C1 segment of cervical spinal cord (tissue), 14 donors: ENCODE measurements at regions not wholly inside any gene's neighbourhood (a gene's known extent, or its start where the extent isn't known, plus 50 kb on each side); places are given as distances from the start of the nearest gene placed in this dataset.

ENCODE experiments used
- DNase-seq, 14 donors: peaks; one replicate each; lab custom pipeline; 2025; lab: John Stamatoyannopoulos, UW

DNA sequence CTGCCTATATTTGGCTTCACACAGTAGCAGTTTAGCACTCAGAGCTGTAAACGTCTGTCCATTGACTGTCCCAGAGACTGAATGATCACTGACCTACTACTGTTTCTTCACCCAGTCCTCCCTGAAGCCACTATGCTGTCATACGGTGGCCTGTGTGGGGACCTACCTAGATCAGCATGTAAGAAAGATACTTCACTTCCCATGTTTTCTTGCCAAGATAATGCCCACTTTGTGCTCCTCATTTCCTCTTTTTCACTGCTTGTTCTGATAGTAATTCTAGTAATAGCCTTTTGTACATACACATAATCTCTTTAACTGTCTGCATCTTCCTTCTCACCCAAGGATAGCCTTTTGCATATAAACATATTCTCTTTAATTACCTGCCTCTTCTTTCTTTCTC is 109.9 kb upstream of the TIAM2 start:
- no peak for DNase-seq

DNA sequence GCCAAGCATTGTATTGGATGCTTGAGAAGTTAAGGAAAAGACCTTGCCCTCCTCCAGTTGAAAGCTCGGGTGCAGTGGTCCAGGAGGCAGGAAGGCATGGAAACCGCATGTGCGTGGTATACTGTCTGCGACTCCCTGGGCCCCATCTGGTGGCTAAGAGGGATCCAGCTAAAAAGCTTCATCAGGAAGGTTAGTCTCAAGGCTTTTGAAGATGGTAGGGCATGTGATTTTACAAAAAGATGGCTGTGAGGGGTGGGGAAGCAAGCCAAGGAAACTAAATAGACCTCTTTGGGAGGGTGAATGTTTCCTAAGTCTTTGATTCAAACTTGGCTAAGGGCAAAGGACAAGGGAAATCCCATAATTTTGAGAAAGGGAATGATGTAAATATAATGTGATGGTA is 109.1 kb upstream of the TIAM2 start:
- DNase-seq: no peak

DNA sequence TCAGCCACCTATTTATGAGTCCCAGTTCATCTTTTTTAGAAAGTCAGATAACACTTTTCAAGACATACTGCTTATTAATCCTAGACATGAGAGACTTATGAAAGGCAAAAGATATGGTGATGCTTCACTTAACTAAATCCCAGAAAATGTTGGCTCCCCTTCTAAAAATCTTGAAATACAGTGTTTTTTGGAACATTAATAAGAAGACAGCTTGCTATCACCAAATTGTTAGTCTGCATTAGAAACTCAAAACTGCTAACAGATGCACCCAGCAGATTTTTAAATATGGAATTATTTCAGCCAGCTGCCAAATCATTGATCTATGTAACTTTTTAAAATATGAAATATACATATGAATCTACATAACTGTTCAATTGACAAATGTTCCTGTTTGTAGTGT is 108.6 kb upstream of the TIAM2 start:
- no peak for DNase-seq

DNA sequence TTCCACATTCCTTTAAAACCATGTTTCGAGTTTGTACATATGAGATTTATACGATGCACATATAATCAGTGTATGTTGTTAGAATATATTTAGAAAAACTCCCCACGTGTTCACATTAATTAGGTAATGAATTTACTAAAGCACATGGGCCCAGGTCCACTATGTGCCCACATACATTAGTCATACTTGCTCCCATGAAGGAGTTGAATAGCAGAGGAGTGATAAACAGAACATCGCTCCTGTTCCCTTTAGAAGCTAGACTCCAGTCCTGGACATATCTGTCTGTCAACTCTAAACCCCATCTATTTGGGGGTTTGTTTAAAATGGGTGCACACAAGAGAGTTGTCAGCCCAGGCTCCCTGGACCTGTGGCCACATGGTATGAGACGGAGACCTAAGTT is 108.1 kb upstream of the TIAM2 start:
- DNase-seq: no peak

DNA sequence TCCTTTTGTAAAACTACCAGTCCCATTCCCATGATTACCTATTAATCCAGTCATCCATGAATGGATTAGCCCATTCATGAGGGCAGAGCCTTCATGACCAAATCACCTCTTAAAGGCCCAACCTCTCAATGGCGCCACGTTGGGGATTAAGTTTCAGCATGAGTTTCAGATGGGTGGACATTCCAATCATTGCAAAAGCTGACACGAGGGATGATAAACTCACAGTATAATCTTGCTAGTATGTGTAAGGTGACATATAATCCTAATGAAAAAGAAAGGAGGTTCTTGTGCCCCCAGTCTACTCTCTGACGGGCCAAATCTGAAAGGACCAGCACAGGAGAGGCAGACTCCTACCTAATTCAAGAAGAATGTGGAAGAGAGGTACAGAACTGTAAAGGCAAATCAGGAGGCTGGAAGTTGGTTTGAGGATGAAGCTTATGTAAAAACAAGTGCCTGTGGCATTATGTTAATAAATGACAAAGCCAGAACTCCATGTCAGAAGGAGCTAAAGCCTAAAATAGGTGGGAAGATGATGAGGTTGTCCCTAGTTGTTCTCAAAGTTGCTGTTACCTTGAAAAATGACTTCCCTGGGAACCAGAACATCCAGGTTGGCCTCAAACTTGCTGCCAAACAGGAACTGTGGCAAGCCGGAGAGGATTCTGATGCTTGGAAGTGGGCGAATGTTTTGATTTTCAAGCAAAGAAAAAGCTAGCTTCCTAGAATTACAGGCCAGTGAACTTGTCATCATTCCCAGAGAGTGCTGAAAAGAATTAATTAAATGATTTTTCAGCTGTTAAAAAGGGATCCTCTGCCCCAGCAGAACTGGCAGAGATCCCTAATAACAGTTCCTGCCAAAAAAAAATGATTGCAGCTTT is 106.5 kb upstream of the TIAM2 start:
- peak in 3 of 14 donors; percentile 6 to 45 (median 10) for DNase-seq

DNA sequence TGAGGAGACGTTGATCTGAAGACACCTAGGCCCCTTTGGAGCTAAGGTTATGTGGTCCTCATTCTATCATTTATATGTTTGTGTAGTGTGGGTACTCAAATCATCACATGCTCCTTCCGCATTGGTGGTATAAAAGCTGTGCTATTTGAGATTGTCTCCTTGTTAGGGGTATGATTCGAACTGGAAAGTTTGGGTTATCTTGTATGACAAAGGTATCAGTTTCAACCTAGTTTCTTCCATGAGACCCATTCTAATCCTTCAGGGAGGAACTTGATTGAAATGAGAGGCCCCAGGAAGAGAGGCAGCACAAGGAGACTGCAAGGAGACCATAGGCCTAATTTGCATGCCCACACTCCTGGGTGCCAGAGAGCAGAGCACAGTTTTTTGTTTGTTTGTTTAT is 104.2 kb upstream of the TIAM2 start:
- DNase-seq: no peak

DNA sequence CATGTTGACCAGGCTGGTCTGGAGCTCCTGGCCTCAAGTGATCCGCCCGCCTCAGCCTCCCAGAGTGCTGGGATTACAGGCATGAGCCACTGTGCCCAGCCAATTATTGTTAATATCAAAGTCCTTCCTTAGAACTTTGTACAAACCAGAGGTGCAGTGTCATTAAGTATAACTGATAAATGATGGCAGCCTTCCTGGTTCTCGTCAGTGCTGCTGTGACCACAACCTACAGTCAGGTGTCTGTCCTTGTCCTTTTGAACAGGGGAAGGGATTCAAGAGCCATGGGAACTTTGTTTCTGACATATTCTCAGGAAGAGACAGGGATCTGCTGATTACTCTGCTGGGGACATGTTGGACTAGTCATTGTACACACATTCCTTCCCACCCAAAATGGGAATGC is 103.2 kb upstream of the TIAM2 start:
- DNase-seq: no peak

DNA sequence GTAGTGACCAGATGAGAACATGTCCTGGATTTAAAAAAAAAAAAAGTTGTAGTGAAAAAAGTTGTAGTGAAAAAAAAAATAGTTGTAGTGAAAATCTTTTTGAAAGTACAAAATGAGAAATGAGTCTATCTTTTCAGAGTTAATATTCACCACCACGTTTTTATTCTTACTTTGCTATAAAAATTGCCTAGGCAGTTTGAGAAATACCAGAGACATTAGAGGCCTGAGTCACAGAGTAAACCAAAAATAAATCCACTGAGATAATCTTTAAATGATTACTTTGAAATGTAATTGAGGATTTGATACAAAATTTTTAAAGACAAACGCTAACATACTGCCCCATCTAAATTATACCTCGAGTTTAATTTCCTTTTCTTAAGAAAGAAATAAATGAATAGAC is 101.2 kb upstream of the TIAM2 start:
- no peak for DNase-seq

DNA sequence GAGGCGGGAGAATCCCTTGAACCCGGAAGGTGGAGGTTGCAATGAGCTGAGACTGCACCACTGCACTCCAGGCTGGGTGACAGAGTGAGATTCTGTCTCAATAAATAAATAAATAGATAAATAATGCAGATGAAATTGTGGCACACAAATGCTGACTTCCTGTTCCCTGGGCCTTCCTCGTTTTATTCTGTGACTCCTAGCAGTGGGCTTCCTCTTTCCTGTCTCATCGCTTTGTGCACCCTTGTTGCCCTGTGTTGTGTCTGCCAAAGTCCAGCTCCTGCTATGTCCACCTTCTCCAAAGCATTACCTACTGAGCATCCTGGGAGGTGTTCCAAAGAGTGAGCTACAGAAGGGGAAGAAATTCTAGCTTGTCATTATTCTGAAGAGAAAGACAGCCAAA is 100.2 kb upstream of the TIAM2 start:
- no peak for DNase-seq

DNA sequence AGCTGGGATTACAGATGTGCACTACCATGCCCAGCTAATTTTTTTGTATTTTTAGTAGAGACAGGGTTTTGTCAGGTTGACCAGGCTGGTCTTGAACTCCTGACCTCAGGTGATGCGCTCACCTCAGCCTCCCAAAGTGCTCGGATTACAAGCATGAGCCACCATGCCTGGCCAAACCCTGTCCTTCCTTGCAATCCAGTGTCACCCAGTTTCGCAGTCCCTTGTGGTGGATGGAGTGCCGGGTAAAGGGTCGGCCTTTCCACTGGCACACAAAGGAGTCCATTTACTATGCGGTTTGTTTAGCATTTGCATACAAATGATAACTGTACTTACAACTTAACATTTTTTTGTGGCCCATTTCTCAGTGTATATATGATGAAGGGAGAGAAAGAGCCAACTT is 99.3 kb upstream of the TIAM2 start:
- DNase-seq: no peak

DNA sequence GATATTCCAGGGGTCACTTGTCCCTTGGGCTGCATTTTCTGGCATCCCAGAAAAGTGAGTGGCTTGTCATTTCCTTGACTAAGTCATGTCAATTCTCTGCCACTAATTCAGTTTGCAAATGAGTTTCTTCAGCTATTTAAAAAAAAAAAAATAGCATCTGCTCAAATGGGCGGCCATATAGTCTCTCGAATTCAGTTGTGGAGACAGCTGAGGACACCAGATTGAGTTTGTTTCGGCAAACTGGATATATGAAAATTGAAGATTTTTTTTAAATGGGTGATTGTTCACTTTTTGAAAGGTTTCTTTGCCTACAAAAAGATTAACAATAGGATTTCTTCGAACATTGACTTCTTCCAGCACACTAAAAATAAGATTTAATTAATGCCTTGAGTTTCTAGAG is 96.3 kb upstream of the TIAM2 start:
- no peak for DNase-seq

DNA sequence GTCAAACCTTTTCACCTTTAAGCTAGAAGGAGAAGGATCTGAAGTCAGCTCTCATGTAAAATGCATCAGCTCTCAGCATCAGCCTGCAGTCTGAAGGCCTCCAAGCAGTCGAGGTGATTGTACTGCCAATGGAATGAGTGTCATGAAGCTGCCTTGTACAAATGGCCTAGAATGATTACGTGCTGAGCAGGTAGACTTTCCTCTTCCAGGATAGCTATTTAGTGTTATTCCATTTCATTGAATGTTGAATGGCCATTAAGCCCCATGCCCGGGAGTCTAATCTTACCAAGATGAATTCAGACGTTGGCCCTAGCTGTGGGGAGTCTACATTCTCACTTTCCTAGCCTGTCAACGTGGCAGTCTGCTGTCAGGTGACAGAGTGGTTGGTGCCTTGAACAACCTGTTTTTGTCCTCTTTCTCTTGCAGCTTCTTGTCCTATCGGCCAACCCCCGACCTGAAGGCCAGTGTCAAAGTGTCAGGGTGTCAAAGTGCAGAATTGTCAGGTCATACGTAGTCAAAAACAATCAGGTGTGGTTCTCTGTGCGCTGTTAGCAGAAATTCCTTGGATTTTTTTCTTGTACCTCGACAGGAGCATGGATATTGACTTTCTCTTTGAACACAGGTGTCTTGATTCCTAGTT is 95.2 kb upstream of the TIAM2 start:
- DNase-seq: no peak

DNA sequence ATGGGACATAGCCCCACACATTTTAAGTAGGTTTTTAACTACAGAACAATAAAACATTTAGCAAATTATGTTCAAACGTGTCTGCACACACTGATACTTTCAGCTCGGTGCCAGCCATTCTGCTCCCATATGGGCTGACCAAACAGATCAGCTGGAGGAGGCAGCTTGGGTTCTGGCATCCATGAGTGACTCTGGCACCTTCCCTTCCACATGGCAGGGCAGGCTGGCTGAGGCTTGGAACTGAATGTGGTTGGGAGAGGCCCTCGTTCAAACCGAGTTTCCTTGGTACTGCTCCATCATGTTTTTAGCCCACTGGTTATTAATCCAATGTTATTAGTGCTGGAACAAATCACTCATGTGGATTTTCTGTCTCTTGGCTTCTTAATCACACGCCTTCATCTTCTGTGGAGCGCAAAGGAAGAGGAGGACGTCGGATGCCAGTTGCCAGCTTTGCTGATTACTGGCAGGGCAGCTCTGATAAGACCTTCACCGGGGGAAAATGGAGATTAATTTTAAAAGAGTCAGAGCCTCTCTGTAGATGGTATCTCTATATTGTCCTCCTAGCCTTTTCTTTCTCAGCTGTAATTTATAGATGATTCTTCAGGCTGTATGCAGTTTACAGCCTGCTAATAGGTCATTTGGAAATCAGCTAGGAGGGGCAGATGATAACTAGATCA is 93.1 kb upstream of the TIAM2 start:
- DNase-seq: peak in 6 of 14 donors; percentile 6 to 91 (median 9)

DNA sequence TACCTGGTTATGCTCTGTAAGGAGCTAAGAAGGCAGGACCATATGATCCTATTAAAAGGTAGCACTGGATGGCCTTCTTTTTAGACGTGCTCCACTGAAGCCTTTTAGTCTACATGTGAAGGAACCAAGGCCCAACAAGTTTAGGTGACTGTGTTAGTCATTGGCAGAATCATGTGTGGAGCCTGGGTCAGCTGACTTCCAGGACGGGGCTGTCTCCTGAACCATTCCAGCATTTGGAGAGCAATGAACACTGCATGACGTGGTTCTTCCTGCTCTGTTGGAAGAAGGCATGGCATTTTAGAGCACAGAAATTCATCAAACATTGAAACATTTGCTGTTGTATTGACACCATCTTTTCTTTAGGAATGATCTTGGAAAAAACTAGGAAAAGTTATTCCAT is 87.8 kb upstream of the TIAM2 start:
- DNase-seq: no peak

DNA sequence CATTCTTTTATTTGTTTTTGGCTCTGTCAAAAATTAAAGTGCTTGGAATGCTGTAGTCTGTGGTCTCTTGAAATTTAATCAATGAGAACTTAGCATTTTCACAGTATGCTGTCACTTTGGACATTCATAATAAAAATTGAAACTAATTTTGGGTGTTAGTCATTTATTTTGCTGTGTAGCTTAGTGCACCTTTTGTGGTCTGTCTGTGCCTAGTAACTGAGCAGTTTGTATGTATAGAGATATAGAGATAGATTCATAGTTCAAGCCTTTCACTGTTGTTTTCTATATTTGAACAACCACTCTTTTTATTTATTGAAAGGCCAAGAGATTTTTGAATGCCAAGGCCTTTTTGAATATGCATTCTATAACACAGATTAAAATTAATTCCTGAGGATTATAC is 86.4 kb upstream of the TIAM2 start:
- DNase-seq: no peak

DNA sequence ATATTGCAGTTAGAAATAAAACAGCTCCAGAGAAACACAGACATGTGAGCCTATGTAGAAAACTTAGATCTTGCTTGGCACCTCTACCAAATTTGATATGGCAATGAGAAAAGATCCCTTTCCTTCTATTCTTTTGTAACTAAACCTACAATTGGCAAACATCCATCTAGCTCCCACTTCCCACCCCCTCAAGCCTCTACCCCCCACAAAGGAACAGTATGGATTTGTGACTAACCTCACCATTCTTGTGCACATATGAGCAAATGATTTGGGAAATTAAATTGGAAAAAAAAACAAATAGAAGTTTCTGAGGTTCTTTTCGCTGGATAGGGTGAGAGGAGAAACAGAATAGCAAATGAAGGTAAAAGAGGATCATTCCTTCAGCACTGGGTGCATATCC is 85.8 kb upstream of the TIAM2 start:
- no peak for DNase-seq

DNA sequence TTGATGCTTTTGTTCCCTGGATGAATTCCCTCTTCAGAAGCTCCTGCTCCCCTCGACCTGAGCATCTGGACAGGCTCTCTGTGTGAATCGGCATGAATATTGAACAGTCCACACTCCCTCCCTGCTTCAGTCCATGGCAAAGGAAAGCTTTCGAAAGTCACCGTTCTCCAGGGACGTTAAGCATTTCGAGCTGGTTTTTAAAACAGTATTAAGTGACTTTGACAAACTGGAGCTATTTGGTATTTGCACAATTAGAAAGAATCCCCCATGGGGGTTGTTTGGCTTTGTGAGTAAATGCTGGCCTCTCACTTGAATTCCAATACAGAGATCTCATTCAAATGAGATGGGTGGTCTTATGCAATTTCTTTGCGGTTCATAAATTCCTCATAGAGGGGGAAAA is 85.3 kb upstream of the TIAM2 start:
- DNase-seq: no peak

DNA sequence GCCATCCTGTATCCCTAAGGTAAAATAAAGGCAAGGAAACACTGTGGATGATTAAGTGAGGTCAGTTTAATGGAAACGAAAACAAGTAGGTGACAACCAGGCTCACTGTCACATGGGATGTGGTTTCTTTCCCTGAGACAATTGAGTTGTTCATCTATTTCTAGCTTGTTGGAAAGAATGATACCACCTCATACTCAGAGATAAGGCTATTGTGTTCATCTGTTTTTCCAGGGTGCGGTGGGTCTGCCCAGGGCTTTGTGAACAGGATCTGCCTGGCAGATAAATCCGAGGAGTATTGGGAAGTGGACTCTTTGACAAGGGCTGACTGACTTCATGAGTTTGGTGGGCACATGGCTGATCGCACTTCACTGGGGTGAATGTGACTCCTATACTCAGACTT is 80.8 kb upstream of the TIAM2 start:
- no peak for DNase-seq

DNA sequence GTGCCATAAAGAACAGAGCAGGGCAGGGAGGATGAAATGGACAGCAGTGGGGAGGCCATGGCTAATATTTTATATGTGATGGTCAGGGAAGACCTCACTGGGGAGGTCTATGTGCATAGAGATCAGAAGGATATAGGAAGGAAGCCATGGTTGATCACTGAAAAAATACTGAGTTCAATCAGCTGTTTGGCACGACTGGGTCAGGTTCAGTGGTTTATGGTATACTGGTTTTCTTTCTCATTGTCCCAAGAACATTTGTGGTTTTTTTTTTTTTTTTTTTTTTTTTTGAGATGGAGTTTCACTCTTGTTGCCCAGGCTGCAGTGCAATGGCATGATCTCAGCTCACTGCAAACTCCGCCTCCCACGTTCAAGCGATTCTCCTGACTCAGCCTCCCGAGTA is 78.3 kb upstream of the TIAM2 start:
- DNase-seq: no peak

DNA sequence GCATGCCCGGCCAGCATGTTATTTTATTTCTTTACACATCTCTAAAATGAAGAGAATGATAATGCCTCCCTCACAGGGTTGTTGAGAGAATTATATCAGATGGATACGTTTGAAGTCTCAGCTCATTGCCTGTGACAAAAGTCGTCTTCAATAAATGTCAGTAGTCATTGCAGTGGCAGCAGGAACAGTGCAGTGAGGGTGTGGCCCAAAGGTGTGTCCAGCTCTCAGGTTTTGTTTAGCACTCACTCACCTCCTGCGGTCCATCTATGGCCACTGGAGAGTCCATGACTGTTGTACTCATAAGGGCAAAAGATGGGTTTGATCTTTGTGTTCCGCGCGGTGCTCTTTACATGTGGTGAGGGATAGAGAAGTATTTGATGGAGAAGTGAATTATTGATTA is 77.2 kb upstream of the TIAM2 start:
- DNase-seq: no peak

DNA sequence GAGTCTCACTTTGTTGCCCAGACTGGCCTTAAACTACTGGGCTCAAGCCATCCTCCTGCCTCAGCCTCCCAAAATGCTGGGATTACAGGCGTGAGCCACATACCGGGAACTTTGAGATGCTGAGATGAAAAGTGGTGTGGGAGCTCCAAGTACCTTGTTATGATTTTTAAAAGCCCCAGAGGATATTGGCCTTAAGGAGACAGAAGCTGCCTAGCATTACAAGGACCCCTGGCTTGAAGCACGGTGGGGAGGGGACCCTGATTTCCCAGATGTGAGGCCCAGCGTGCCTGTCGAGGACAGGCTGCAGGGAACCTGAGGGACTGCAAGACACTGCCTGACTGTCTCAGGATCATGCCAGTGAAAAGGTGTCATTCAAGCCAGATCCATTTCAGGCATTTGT is 75.3 kb upstream of the TIAM2 start:
- DNase-seq: no peak

DNA sequence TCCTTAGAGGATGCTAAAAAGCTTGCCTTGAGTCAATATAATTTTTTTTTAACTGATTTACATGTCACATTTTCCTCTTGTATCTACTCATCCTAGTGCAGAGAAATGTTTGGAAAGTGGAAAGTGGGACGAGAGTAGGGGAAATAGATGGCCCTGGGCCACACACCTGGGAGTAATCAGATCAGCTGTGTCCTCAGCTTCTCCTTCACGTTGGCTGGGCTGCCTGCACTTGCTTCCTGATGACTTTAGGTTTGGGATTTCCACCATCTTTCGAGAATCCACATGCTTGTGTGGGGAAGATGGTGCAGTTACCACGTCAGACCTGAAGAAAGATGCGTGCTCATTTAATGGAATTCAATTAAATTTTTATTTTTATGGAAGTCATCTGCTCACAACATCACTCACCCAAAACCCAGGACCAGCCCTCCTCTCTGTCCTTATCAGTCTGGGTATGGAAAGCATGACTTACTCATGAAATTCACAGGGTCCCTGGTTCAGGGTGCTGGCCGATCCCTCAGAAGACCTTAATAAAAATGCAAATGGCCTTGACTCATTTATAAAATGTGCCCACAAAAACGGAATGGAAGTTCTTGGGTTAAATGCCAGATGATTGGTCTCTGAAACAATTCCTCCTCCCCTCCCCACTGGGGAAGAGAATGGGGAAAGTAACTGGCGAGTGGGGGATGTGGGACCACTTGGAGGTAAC is 74.5 kb upstream of the TIAM2 start:
- DNase-seq: no peak
